Right forelimb (tissue), 1 donor: ENCODE measurements at regions not wholly inside any gene's neighbourhood (a gene's known extent, or its start where the extent isn't known, plus 50 kb on each side); places are given as distances from the start of the nearest gene placed in this dataset.

Experiments
- DNase-seq: peaks from one replicate; pipeline ENCODE4 v3.0.0-alpha.2; 2018

DNA sequence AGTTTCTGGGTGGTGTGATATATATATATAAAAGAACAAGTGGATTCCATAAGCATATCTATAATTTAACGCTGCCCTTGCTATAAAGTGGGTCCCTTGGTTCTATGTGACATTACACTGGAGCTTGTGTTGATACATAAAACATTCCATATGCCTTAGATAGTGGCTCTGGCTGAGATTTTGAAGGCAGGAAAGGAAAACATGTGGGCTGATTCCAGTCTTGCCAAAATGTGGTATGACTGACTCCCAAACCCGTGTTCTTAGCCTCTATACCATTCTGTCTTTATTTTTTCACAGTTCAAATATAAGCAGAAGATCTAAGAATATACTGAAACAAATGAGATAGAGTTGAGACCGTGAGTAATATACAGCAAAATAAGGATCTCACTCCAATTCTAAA, 522.8 kb upstream of the LRRC4C start:
- no peak for DNase-seq

GRCh38 chr11:41982975-41983374, 523.5 kb upstream of the LRRC4C start:
- DNase-seq: no peak

- DNase-seq: no peak
Observed at GRCh38 chr11:41983475-41983874, 524.0 kb upstream of the LRRC4C start.

DNA sequence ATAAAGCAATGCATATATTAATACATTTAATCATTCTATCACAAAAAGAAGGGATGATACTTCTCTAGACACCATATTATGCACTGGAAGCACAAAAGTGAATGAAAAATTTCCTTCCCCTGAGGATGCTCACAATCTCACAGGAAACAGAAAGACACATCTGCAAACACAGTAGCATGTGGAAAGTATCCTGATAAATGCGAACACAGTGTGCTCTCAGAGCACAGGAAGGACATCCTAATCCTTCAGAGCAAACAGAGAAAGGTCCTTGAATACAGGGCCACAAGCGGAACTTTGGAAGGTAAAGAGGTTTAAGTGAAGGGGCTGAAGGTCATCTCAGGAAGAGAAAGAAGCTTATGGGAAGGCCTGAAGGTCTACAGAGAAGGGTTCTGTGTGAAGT, 524.6 kb upstream of the LRRC4C start:
- no peak for DNase-seq

- DNase-seq: no peak
Observed at GRCh38 chr11:41985799-41986198, 526.3 kb upstream of the LRRC4C start.

GRCh38 chr11:41988951-41989572, 529.6 kb upstream of the LRRC4C start:
- no peak for DNase-seq

- no peak for DNase-seq
Observed at GRCh38 chr11:41989823-41990380, 530.5 kb upstream of the LRRC4C start.

GRCh38 chr11:41996533-41996932, 537.1 kb upstream of the LRRC4C start:
- no peak for DNase-seq

GRCh38 chr11:41997844-41998401, 538.5 kb upstream of the LRRC4C start:
- no peak for DNase-seq

- no peak for DNase-seq
Observed at GRCh38 chr11:41999066-41999465, 539.6 kb upstream of the LRRC4C start.

DNA sequence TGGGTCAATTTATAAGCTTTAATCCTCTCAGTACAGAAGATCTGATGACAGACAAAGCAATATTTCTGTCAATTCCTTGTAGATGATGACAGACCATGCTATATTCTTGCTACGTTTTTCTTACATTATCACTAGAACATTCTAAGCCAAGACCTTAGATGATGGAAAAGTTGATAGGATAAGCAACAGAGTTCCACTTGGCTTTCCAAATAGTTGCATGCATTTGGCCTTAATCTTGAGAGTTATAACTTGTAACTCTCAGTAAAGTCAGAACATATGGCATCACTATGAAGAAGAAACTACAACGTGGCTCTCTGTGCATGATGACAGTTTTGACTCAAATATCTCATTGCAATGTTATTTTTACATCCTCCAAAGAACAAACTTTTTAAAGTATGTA, 544.3 kb upstream of the LRRC4C start:
- DNase-seq: no peak

- DNase-seq: no peak
Observed at GRCh38 chr11:42006766-42007165, 547.3 kb upstream of the LRRC4C start.

GRCh38 chr11:42012271-42012670, 552.8 kb upstream of the LRRC4C start:
- no peak for DNase-seq

DNA sequence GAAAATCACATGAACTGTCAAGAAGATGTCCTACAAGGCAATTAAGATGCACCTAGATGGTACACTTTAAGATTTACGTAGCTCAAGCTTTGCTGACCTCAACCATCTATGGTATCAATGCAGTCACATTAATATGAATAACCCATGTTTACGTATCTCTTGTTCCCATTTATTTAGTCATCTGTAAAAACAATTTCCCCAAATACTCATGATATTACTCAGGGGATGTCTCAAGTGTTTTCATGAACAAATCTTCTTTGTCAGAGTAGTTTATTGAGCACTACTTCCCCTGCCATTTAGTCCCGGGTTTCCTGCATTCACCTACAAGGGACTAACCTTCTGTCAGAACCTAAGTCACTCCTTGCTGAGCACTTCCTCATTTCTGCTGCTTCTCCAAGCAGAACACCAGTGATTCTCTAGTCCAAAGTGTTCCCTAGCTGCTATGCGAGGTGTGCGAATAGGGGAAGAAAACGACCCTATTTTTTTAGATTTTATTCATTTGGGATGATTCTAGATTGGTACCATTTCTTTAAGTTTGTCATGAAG, 554.3 kb upstream of the LRRC4C start:
- DNase-seq: no peak

DNA sequence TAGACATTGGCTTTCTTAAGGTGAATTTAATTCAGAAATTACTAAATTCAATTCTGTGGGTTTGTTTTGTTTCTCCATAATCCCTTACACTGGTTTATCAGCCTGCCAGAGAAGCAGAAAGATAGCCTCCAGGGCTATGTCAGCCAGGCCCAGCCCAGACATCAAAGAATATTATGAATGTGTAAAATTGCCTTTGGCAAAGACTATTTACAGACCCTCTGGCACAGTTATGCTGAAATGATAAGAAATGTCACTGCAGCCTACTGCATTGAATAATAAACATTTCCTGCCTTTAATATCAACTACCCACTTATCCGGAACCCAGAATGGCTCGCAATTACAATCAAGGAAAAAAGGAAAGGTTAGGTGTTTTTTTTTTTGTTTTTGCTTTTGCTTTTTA, 562.5 kb upstream of the LRRC4C start:
- no peak for DNase-seq

DNA sequence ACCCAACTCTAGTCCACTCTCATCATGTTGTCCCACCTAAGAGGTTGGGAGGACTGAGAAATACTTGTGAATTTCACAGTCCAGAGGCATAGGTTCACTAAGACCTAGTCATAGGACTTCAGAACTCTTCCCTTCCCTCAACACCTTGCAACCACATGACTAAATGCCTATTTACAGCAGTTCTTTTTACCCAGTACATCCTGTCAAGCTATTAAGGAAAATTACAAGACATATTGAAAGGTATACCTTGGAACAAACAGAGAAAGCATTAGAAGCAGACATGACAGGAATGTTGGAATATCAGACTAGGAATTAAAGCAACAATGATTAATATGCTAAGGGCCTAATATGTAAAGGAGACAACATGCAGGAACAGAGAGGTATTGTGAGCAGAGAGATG, 563.8 kb upstream of the LRRC4C start:
- no peak for DNase-seq

DNA sequence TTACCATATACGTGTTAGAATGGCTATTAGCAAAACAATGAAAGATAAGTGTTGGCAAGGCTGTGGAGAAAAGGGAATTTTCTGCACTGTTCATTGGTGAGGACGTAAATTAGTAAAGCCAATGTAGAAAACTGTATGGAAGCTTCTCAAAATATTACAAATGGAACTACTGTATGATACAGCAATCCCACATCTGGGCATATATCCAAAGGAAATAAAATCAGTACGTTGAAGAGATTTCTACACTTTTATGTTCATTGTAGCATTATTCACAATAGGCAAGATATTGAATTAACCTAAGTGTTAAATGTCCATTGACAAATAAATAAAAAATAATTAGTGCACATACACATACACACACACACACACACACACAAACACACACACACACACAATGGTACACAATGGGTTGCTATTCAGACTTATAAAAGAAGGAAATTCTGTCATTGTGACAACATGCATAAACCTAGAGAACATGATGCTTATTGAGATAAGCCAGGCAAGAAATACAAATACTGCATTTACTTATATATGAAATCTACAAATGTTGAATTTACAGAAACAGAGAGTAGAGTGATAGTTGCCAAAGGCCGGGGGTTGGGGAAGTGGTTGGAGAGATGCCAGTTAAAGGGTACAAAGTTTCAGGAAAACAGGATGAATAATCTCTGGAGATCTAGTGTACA, 565.8 kb upstream of the LRRC4C start:
- no peak for DNase-seq

DNA sequence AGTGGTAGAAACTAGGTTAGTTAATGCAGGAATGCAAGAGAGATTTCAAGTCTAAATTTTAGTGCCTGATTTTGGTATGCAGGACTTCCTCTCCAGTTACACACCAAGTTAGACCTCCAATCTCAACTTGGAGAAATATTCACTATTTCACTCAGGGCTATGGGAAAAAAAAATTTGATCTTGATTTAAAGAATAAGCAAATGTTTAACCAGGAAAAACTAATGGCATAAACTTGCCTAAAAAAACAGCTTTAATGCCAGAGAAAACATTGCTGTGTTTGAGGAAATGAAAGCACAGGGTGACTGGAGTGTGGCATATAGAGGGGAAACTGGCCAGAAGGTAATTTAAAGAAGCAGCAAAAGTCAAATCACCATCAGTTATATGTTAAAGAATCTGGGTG, 575.4 kb upstream of the LRRC4C start:
- no peak for DNase-seq

GRCh38 chr11:42036201-42036600, 576.7 kb upstream of the LRRC4C start:
- no peak for DNase-seq

- no peak for DNase-seq
Observed at GRCh38 chr11:42043312-42043711, 583.9 kb upstream of the LRRC4C start.

- no peak for DNase-seq
Observed at GRCh38 chr11:42047637-42048555, 588.4 kb upstream of the LRRC4C start.

GRCh38 chr11:42049186-42049585, 589.7 kb upstream of the LRRC4C start:
- DNase-seq: no peak

DNA sequence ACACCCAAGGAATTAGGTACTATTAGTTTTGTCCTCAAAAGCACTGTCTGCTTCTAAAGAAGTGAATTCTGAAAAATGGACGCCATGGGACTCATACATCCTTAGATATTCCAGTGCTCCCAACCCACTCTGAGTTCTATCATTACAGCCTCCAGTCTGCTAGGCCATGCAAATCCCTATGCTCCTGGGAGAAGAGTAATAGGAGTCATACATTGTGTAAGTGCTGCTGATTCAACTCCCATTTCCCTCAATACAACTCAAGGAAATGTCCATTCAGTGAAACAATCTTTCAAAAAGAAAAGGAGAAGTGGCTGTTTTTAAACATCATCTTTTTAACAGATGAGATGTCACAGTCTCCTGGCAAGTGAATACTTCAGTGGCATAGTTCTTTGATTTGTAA, 590.2 kb upstream of the LRRC4C start:
- DNase-seq: no peak
